Neural cell (in vitro differentiated cells): ENCODE measurements at regions not wholly inside any gene's neighbourhood (a gene's known extent, or its start where the extent isn't known, plus 50 kb on each side); places are given as distances from the start of the nearest gene placed in this dataset.

Source experiments
- EP300 ChIP-seq: fragments of 450-650 bp; conservative IDR thresholded peaks from 2 replicates; pipeline ENCODE4 v1.6.1; 2014; ENCODE audit warnings: antibody characterized with exemption, mild to moderate bottlenecking, moderate library complexity; ENCODE audit not compliant: poor library complexity, severe bottlenecking
- EZH2 ChIP-seq: fragments of 200-600, 300-800 bp; shearing (Covaris generic), sonication (generic); IDR thresholded peaks from 2 replicates; pipeline ENCODE4 v1.6.1; 2014; ENCODE audit warnings: antibody characterized with exemption, low read length, borderline replicate concordance, mild to moderate bottlenecking; ENCODE audit not compliant: insufficient read depth, poor library complexity, severe bottlenecking
- MXI1 ChIP-seq: fragments of 450-650 bp; conservative IDR thresholded peaks from 2 replicates; pipeline ENCODE4 v1.6.1; 2014; ENCODE audit warnings: antibody characterized with exemption, mild to moderate bottlenecking; ENCODE audit not compliant: poor library complexity, severe bottlenecking
- POLR2AphosphoS5 ChIP-seq: IDR thresholded peaks from 2 replicates; pipeline ENCODE4 v1.6.1; 2012
- RAD21 ChIP-seq: fragments of 450-650 bp; conservative IDR thresholded peaks from 2 replicates; pipeline ENCODE4 v1.6.1; 2014; ENCODE audit warnings: antibody characterized with exemption, mild to moderate bottlenecking, moderate library complexity
- SMC3 ChIP-seq: fragments of 450-650 bp; conservative IDR thresholded peaks from 2 replicates; pipeline ENCODE4 v1.6.1; 2014; ENCODE audit warnings: antibody characterized with exemption, mild to moderate bottlenecking, moderate library complexity; ENCODE audit not compliant: poor library complexity
- TAF1 ChIP-seq: IDR thresholded peaks from 2 replicates; pipeline ENCODE4 v1.6.1; 2012; ENCODE audit warnings: low read depth
- TF ChIP-seq, protein P1 (sequence below): fragments of 450-650 bp; IDR thresholded peaks from 2 replicates; pipeline ENCODE4 v1.5.1; 2014; ENCODE audit warnings: antibody characterized with exemption, mild to moderate bottlenecking, moderate library complexity; ENCODE audit not compliant: poor library complexity, severe bottlenecking
- TF ChIP-seq, protein P2 (sequence below): IDR thresholded peaks from 2 replicates; pipeline ENCODE4 v1.6.1; 2012; ENCODE audit warnings: borderline replicate concordance

DNA sequence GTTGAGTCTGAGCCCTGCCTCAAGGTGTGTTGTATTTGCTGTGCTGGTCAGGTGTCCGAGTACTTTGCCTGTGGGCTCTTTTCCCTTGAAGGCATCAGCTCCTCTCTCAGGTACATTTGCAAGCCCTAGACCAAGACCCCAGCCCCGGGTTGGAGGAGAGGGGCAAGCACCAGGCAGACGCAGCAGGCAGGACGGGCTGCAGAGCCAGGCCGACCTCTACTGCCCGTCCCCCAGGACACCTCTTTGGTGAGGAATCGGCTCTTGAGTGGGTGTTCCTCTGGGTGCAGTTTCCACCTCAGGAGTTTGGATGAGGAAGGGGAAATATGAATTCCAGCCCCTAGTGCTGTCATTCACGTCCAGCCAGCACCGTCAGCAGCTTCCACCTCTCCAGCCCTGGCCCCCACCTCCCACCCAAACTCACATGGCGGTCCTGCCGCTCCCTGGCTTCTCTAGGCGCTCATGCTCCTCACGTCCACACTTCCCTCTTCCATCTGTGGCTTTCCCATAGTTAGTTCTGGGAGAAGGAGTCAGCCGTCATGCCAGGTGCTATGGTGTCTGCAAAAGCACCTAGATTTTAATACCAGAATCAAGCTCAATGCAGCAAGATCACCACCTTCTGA lies 183.9 kb downstream of the DLL1 start:
- TF ChIP-seq MXI1 (no peak), EP300 (no peak), RAD21 (no peak), EZH2 (no peak), POLR2AphosphoS5 (no peak), SMC3 (no peak), TAF1 (no peak)
- TF ChIP-seq, protein P1, sequence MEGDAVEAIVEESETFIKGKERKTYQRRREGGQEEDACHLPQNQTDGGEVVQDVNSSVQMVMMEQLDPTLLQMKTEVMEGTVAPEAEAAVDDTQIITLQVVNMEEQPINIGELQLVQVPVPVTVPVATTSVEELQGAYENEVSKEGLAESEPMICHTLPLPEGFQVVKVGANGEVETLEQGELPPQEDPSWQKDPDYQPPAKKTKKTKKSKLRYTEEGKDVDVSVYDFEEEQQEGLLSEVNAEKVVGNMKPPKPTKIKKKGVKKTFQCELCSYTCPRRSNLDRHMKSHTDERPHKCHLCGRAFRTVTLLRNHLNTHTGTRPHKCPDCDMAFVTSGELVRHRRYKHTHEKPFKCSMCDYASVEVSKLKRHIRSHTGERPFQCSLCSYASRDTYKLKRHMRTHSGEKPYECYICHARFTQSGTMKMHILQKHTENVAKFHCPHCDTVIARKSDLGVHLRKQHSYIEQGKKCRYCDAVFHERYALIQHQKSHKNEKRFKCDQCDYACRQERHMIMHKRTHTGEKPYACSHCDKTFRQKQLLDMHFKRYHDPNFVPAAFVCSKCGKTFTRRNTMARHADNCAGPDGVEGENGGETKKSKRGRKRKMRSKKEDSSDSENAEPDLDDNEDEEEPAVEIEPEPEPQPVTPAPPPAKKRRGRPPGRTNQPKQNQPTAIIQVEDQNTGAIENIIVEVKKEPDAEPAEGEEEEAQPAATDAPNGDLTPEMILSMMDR = no peak
- TF ChIP-seq, protein P2, sequence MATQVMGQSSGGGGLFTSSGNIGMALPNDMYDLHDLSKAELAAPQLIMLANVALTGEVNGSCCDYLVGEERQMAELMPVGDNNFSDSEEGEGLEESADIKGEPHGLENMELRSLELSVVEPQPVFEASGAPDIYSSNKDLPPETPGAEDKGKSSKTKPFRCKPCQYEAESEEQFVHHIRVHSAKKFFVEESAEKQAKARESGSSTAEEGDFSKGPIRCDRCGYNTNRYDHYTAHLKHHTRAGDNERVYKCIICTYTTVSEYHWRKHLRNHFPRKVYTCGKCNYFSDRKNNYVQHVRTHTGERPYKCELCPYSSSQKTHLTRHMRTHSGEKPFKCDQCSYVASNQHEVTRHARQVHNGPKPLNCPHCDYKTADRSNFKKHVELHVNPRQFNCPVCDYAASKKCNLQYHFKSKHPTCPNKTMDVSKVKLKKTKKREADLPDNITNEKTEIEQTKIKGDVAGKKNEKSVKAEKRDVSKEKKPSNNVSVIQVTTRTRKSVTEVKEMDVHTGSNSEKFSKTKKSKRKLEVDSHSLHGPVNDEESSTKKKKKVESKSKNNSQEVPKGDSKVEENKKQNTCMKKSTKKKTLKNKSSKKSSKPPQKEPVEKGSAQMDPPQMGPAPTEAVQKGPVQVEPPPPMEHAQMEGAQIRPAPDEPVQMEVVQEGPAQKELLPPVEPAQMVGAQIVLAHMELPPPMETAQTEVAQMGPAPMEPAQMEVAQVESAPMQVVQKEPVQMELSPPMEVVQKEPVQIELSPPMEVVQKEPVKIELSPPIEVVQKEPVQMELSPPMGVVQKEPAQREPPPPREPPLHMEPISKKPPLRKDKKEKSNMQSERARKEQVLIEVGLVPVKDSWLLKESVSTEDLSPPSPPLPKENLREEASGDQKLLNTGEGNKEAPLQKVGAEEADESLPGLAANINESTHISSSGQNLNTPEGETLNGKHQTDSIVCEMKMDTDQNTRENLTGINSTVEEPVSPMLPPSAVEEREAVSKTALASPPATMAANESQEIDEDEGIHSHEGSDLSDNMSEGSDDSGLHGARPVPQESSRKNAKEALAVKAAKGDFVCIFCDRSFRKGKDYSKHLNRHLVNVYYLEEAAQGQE = no peak
